ENCODE measurements at regions not wholly inside any gene's neighbourhood (a gene's known extent, or its start where the extent isn't known, plus 50 kb on each side); places are given as distances from the start of the nearest gene placed in this dataset.

GRCh38 chr5:141742144-141742543 is 60.1 kb upstream of the ARAP3 start (continued):
- no peak for TF ChIP-seq ZNF462 (CRISPR knock-in tag; IDR thresholded peaks at IDR 0.05)
- TF ChIP-seq EZH2 (IDR thresholded peaks at IDR 0.05; ENCODE audit: low read depth, unreplicated experiment) = no peak
- no peak for TF ChIP-seq STAT1 (IDR thresholded peaks at IDR 0.05; ENCODE audit: unreplicated experiment)
- no peak for TF ChIP-seq POLR2AphosphoS5 (IDR thresholded peaks at IDR 0.05; ENCODE audit: low read depth)
- no peak for TF ChIP-seq JUNB (IDR thresholded peaks at IDR 0.05; ENCODE audit: unreplicated experiment)
- TF ChIP-seq CREB1 (CRISPR knock-in tag; IDR thresholded peaks at IDR 0.05; ENCODE audit: low read depth) = no peak
- no peak for TF ChIP-seq ZNF331 (CRISPR knock-in tag; IDR thresholded peaks at IDR 0.05; ENCODE audit: low read depth)
- TF ChIP-seq NANOG (IDR thresholded peaks at IDR 0.05; ENCODE audit: borderline replicate concordance) = no peak

GRCh38 chr5:141740885-141741284 is 58.9 kb upstream of the ARAP3 start:
- no peaks in the 10 kb centered on the region for H3K9me3 Mint-ChIP-seq
- Histone ChIP-seq H3K27me3 (ENCODE audit: insufficient read depth) (no peaks in the 10 kb centered on the region), H3K4me1 (ENCODE audit: insufficient read depth) (peaks cover 20% of the 10 kb centered on the region), H3K27ac (ENCODE audit: low read depth) (no peak overlapping the region), H4K20me1 (replicated peaks; ENCODE audit: insufficient read depth) (0 out of 2 replicates have a peak, but pooled peaks cover 4% of the 10 kb centered on the region), H3K4me3 (no peak overlapping the region), H3K4me2 (no peak overlapping the region), H3K79me2 (replicated peaks; ENCODE audit: insufficient read depth) (no peaks in the 10 kb centered on the region), H3F3A (replicated peaks; ENCODE audit: low read depth) (0 out of 2 replicates have a peak, but pooled peaks cover 4% of the 10 kb centered on the region), H2AFZ (no peak overlapping the region), H3K9me2 (ENCODE audit: insufficient read depth) (no peaks in the 10 kb centered on the region), H3K36me3 (ENCODE audit: insufficient read depth) (no peaks in the 10 kb centered on the region)
- H3K4me1 Mint-ChIP-seq = peaks cover 55% of the 10 kb centered on the region
- ATAC-seq = no peak
- H3K36me3 Mint-ChIP-seq (ENCODE audit: low read depth) = no peaks in the 10 kb centered on the region
- DNase-seq (ENCODE audit: low spot score) = no peak
- H3K27ac Mint-ChIP-seq = no peak overlapping the region
- H3K27me3 Mint-ChIP-seq (ENCODE audit: insufficient read depth, low read depth, poor library complexity) = peaks cover 4% of the 10 kb centered on the region
- no peak overlapping the region for H3K4me3 Mint-ChIP-seq
- no peak for TF ChIP-seq JUNB (IDR thresholded peaks at IDR 0.05; ENCODE audit: unreplicated experiment)
- TF ChIP-seq ETS1 (IDR thresholded peaks at IDR 0.05) = no peak
- TF ChIP-seq ZNF331 (CRISPR knock-in tag; IDR thresholded peaks at IDR 0.05; ENCODE audit: low read depth) = no peak
- TF ChIP-seq EZH2 (IDR thresholded peaks at IDR 0.05; ENCODE audit: low read depth, unreplicated experiment) = no peak
- no peak for TF ChIP-seq CREB1 (CRISPR knock-in tag; IDR thresholded peaks at IDR 0.05; ENCODE audit: low read depth)
- no peak for TF ChIP-seq POLR2AphosphoS5 (IDR thresholded peaks at IDR 0.05; ENCODE audit: low read depth)
- no peak for TF ChIP-seq REST (IDR thresholded peaks at IDR 0.05; ENCODE audit: unreplicated experiment)
- no peak for TF ChIP-seq CTCF (conservative IDR thresholded peaks at IDR 0.05; ENCODE audit: low read depth in 2 of 2)
- TF ChIP-seq ZNF114 (CRISPR knock-in tag; IDR thresholded peaks at IDR 0.05) = no peak
- TF ChIP-seq EZH2phosphoT487 (IDR thresholded peaks at IDR 0.05; ENCODE audit: unreplicated experiment) = no peak

Measured in GM23338 (cell line).